HG02884 (cell line): ENCODE measurements at regions not wholly inside any gene's neighbourhood (a gene's known extent, or its start where the extent isn't known, plus 50 kb on each side); places are given as distances from the start of the nearest gene placed in this dataset.

Experiments
- ATAC-seq: cut with Tn5 transposase; IDR thresholded peaks from one replicate; pipeline ENCODE4 v1.9.1; 2021; ENCODE audit warnings: mild to moderate bottlenecking, moderate library complexity; ENCODE audit not compliant: unreplicated experiment

DNA sequence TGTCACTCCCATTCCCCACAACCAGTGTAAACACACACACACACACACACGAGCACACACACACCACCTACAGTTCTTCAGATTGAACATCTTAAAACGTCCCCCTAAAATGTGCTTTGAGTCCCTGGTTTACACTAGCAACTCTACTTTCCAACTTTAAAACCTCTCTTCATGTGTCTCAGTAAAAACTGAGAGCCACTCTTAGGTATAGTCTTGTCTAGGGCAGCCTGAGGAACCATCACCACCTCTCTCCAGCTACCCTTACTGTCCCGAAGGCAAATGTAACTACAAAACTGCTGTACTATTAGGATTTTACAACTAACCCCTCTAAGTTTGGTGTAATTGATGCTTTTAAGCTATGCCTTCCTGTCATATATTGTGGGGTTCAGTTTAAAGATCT is 1501.6 kb upstream of the MIR17HG start:
- ATAC-seq: no peak

- no peak for ATAC-seq
Observed at GRCh38 chr13:89846926-89847585, 1500.4 kb upstream of the MIR17HG start.

GRCh38 chr13:89852570-89852969 is 1494.9 kb upstream of the MIR17HG start:
- ATAC-seq: no peak

DNA sequence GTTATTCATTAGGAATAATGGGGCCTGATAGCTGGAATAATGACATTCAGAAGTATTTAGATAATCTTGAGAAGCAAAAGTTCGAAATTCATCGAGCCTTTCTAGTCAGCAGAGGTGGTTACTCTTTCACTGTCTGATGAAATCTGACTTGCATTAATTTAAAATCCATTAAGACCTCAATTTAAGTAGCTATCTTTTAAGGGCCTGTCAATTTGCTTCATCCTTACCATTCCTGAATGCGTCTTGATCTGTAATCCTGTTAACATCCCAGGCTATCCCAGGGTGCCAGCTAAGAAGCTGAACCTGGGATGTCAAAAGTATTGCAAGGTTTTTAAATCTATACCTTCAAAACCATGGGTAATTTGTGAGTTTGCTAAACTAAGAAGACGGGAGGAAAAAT is 1491.0 kb upstream of the MIR17HG start:
- ATAC-seq: no peak

DNA sequence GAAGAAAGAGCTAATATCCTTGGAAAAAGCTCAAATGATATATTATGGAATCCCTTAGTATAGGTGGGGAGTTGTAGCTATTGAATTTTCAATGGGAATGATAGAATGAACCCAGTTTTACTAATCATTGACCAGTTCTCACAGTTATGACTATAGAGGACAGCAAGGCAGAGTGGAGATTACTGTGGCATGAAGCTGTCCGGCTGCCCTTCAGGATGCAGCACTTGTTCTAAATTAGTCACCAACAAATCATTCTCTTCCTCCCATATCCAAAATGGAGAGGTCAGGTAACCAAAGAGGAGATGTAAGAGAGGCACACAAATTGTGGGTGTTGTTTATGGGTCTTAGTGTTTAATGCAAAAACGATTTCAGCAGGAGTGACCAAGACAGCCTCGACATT is 1490.0 kb upstream of the MIR17HG start:
- ATAC-seq: no peak

DNA sequence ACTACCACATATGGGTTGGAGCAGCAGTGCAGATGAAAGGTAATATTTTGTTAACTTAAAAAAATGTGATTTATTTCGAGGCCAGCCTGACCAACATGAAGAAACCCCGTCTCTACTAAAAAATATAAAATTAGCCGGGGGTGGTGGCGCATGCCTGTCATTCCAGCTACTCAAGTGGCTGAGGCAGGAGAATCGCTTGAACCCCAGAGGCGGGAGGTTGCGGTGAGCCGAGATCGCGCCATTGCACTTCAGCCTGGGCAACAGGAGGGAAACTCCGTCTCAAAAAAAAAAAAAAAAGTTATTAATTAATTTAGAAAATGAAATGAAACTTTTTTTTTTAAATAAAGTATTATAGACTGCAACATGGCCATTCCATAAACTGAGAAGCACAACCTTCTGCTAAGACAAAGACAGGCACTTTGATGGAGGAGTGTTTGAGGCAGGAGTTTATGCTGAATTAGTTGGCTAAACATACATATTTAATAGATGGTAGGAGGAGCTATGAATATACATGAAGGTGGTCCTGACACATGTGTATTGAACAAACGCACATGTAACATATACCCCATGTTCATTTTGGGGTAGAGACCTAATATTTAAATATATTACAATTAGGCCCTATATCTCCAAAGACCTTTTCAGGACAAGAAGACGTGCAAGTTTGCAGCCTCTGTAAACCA is 1485.3 kb upstream of the MIR17HG start:
- no peak for ATAC-seq

- ATAC-seq: no peak
Observed at GRCh38 chr13:89862691-89863036, 1484.8 kb upstream of the MIR17HG start.

GRCh38 chr13:89865164-89866064 is 1482.1 kb upstream of the MIR17HG start:
- no peak for ATAC-seq

DNA sequence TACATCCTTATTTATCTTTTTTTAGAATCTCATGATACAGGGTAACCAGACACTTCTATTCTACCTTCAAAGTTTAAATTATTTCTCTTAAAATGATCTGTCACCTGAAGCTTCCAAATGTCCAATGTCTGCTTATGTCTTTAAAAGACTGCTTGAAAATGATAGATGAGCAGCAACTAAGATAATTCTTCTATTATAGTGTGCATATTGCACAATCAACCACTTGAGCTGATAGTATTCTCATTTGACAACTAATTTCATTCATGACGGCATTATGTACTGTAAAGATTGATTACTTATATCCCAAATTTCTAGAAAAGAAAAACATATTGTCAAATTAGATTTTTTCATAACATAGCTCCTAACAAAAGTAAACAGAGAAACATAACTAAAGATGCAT is 1478.2 kb upstream of the MIR17HG start:
- ATAC-seq: no peak

- ATAC-seq: no peak
Observed at GRCh38 chr13:89878904-89879303, 1468.6 kb upstream of the MIR17HG start.

- no peak for ATAC-seq
Observed at GRCh38 chr13:89880201-89880600, 1467.3 kb upstream of the MIR17HG start.

GRCh38 chr13:89883893-89884448 is 1463.5 kb upstream of the MIR17HG start:
- ATAC-seq: no peak

- no peak for ATAC-seq
Observed at GRCh38 chr13:89890806-89891205, 1456.7 kb upstream of the MIR17HG start.

DNA sequence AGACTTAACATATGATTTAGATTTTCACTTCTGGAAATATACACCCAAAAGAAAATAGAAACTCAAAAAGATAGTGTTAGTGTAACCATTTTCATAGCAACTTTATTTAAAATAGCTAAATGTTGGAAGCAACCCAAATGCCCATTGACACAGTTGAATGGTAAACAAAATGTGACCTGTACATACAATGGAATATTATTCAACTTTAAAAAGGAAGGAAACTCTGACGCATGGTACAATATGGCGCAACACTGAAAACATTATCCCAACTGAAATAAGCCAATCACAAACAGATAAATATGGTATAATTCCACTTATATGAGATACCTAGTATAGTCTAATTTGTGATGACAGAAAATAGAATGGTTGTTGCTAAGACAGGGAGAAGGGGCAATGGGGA is 1456.1 kb upstream of the MIR17HG start:
- no peak for ATAC-seq

DNA sequence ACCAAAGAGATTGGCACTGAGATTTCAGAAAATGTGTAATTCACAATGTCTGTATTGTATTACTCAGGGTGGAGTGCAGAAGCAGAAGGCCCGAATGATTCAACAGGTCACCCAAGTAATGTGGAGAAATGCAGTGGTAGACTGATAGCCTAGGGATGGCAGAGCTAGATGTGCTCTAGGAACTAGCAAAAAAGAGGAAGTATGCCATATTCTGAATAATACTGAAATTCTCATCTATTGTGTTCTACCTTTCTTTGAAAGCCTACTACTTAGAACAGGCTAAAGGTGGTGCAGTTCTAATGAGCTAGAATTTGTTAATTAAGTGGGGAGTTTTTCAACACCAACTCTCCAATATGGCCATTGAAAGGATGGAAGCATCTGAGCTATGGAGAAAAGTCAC is 1449.8 kb upstream of the MIR17HG start:
- ATAC-seq: peak; percentile 85

DNA sequence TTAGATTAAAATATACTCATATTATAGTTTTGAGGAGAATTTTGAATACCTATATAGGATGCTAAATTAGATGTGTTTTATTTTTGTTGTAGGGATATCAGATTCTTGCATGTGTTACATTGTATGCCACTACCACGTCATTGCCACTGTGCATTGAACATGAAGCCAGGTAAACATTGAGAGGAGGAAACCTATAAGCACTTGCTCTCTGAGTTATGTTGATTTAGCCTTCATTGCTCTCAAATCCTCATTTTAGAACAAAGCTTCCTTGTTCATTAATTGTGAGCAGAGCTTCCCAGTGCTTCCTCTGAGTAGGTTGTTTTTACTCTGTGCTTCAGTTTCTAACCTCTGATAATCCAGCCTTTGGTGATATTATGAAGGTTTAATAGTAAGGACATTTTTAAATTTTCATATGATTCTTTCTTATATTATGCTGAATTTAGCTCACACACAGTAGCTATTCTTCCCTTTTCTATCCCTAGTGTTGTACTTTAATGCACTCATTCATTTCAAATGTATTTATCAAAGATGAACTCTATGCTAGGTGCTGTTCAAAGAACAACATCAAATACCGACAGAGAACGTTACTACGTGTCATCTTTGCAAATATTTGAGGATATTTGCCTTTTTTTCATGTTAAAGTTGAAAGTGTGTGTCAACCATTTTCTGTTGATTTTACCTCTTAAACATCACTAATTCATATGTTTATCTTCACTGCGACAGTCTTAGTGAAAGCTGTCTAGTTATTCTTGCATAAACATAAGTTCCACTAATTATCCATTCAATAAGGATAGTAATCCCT is 1448.0 kb upstream of the MIR17HG start:
- no peak for ATAC-seq

GRCh38 chr13:89900104-89900765 is 1447.3 kb upstream of the MIR17HG start:
- no peak for ATAC-seq

GRCh38 chr13:89902223-89902622 is 1445.3 kb upstream of the MIR17HG start:
- no peak for ATAC-seq

DNA sequence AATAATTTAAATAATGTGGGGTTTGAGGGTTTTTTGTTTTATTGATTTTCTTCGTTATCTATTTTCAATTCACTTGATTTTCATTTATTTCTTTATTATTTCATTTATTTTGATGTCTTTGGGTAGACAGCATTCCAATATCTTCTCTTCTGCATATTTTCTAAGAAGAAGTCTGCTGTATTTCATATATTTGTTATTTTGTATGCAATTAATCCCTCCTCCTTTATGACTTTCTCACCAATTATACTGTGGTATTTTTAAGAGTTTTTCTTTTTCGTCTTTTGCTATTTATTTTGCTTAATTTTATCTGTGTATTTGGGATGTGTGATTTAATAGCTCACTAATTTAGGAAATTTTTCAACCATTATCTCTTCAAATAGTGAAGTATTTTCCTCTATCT is 1444.4 kb upstream of the MIR17HG start:
- ATAC-seq: no peak

DNA sequence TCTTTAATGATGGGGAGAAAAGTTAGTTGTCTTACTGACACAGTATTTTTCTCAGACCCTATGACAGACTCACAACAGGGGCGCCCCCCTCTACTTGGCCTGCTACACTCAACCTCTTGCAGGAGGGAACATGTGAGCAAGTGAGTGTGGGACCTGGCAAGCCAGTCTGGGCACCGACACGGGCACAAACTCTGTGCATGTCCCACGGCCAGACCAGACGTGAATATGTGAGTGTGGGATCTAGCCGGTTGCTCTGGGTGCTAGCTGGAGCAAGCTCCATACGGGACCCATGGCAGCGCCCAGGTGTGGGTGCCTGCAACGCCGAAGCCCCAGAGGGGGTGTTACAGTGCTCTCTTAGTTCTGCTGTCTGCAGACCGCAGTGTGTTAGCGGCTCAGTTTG is 1437.3 kb upstream of the MIR17HG start:
- ATAC-seq: no peak
